Fibroblast of villous mesenchyme (primary cell): ENCODE measurements at regions not wholly inside any gene's neighbourhood (a gene's known extent, or its start where the extent isn't known, plus 50 kb on each side); places are given as distances from the start of the nearest gene placed in this dataset.

ENCODE experiments used
- DNase-seq: peaks from one replicate; pipeline ENCODE4 v3.0.0-alpha.2; 2010; ENCODE audit warnings: low read depth
- H3K4me3 ChIP-seq: 2 replicates; pipeline ENCODE4 v1.5.1; 2011; ENCODE audit warnings: low read depth, mild to moderate bottlenecking, low read length
- CTCF ChIP-seq: IDR thresholded peaks from 2 replicates; pipeline ENCODE4 v1.5.1; 2012; ENCODE audit warnings: low read depth, mild to moderate bottlenecking, low read length; ENCODE audit not compliant: insufficient read depth

GRCh38 chr14:65964366-65964765, 521.8 kb upstream of the CCDC196 start:
- H3K4me3 ChIP-seq: no peak overlapping the region
- DNase-seq: no peak
- no peak for TF ChIP-seq CTCF

- H3K4me3 ChIP-seq: no peak overlapping the region
- no peak for TF ChIP-seq CTCF
- no peak for DNase-seq
Measured at GRCh38 chr14:65966188-65966587, 520.0 kb upstream of the CCDC196 start.

- peak; percentile 50 for DNase-seq
Measured at GRCh38 chr14:65972346-65972870, 513.8 kb upstream of the CCDC196 start.

GRCh38 chr14:65972891-65973290, 513.3 kb upstream of the CCDC196 start:
- peak; percentile 51 for DNase-seq
- no peak overlapping the region for H3K4me3 ChIP-seq
- TF ChIP-seq CTCF: no peak

More at GRCh38 chr14:65972346-65972870, 513.8 kb upstream of the CCDC196 start:
- TF ChIP-seq CTCF: no peak
- no peak overlapping the region for H3K4me3 ChIP-seq

GRCh38 chr14:65975865-65976264, 510.3 kb upstream of the CCDC196 start:
- DNase-seq: no peak
- no peak for TF ChIP-seq CTCF
- H3K4me3 ChIP-seq: no peak overlapping the region

- no peak for DNase-seq
- no peak for TF ChIP-seq CTCF
- no peak overlapping the region for H3K4me3 ChIP-seq
Measured at GRCh38 chr14:65976761-65977404, 509.3 kb upstream of the CCDC196 start.

- H3K4me3 ChIP-seq: no peak overlapping the region
- no peak for DNase-seq
- TF ChIP-seq CTCF: no peak
Measured at GRCh38 chr14:65981192-65981843, 504.9 kb upstream of the CCDC196 start.
